IPS DF 6.9 (cell line): ENCODE measurements at regions not wholly inside any gene's neighbourhood (a gene's known extent, or its start where the extent isn't known, plus 50 kb on each side); places are given as distances from the start of the nearest gene placed in this dataset.

Source experiments
- DNase-seq: peaks from one replicate; pipeline ENCODE4 v3.0.0-alpha.2; 2013; ENCODE audit warnings: low read depth, low spot score
- H3K27ac ChIP-seq: one replicate; pipeline ENCODE4 v1.5.1; 2013; ENCODE audit warnings: low read length, control low read depth
- H3K27me3 ChIP-seq: 2 replicates; pipeline ENCODE4 v1.6.1; 2013; ENCODE audit warnings: mild to moderate bottlenecking, low read length; ENCODE audit not compliant: control insufficient read depth, insufficient read depth
- H3K36me3 ChIP-seq: 2 replicates; pipeline ENCODE4 v1.6.1; 2013; ENCODE audit warnings: low read length; ENCODE audit not compliant: control insufficient read depth, insufficient read depth
- H3K4me1 ChIP-seq: 2 replicates; pipeline ENCODE4 v1.6.1; 2013; ENCODE audit warnings: low read length; ENCODE audit not compliant: control insufficient read depth, insufficient read depth
- H3K4me3 ChIP-seq: 2 replicates; pipeline ENCODE4 v1.5.1; 2013; ENCODE audit warnings: mild to moderate bottlenecking, low read length
- H3K9me3 ChIP-seq: 2 replicates; pipeline ENCODE4 v1.6.1; 2013; ENCODE audit warnings: low read length, inconsistent platforms; ENCODE audit not compliant: control insufficient read depth, insufficient read depth
- WGBS: extraction: QIAGEN DNeasy Blood & Tissue Kit; methylation state at CpG from one replicate; pipeline ENCODE4 v1.1.7; 2013; ENCODE audit warnings: mixed read lengths, missing lambda C conversion rate; ENCODE audit not compliant: insufficient read length, insufficient coverage; 5-methylcytosine and 5-hydroxymethylcytosine counted together

DNA sequence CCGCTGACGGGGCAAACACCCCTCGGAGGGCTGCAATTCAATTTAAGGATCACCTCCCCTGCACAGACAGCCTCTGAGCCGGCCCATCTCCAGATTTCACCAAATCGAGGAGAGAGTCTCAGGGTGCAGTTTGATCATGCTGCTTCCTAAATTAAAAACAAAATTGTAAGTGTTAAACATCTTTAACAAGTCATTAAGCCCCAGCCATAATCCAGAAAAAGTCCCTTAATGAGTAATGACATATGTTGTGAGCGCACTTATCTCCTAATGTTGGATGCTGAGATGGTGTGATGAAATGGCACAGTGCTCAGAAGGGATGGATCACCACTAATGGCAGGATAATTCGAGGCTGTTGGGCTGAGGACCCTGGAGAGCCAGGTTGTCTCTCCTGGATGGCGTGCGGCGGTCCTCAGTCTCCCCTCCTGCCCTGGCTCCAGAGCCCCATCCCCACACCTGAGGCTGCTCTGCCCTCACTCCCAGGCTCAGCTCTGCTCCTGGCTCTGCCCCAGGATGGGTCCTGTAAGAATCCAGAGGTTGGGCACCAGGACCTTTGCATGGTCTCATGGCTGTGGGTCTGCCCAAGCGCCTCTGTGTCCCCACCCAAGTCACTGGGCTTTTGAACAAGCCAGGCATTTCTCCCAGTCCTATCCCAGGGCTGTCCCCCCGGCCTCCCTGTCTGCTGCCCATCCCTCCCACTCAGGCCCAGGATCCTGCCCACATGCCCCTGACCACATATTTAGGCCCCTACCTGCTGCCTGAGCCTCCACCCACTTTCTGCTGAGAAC, 224.4 kb upstream of the POU3F1 start:
- Histone ChIP-seq H3K27ac (peak overlapping the region; percentile 84), H3K4me1 (peaks cover 7% of the 10 kb centered on the region), H3K4me3 (no peak overlapping the region)

DNA sequence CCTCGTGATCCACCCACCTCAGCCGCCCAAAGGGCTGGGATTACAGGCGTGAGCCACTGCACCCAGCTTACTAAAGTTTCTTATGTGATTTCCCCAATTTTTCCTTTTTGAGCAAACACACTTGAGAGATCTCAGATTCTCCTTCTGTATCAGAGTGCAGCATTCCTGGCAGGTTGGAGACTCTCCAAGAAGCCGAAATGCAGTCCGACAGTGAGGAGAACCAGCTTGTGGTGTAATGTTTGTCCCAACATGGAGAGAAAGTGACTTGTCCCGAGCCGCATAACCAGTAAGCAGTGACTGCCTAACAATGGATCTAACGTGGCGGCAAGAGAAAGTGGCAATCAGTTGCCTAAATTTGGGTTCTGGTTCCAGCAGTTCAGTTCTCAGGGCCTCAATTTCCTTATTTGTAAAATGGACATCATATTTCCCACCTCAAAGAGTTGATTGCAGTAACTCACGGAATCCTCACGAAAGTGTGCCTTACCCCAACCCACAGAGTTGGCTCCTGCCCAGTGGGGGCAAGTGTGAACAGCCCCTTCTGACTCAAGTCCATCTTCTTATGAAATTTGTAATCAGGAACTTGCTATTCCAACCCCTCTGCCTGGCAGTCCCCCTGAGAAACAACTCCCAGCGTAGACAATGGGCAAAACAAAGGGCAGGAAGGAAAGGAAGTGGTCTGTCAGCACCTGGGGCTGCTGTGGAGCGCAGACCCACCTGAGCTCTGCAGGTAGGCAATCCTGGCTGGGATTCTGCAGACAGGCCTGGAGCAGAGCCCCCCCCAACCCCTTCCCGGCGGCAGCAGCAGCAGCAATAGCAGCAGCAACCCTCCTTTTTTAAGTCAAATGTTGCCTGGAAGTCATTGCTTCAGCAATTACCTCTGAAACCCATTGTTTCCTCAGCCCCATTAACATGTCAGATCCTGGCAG, 223.6 kb upstream of the POU3F1 start:
- no peaks in the 10 kb centered on the region for H3K36me3 ChIP-seq
- H3K9me3 ChIP-seq: no peaks in the 10 kb centered on the region
- H3K4me3 ChIP-seq: no peak overlapping the region
- H3K27ac ChIP-seq: peak overlapping the region; percentile 84
- peak; percentile 88 for DNase-seq
- no CpG with 5 or more reads among the region's 15 CpGs for WGBS
- no peaks in the 10 kb centered on the region for H3K27me3 ChIP-seq
- H3K4me1 ChIP-seq: peaks cover 7% of the 10 kb centered on the region

More for the DNA sequence above, 224.4 kb upstream of the POU3F1 start:
- Histone ChIP-seq H3K9me3 (no peaks in the 10 kb centered on the region), H3K36me3 (no peaks in the 10 kb centered on the region), H3K27me3 (no peaks in the 10 kb centered on the region)
- DNase-seq: no peak
- WGBS: no CpG with 5 or more reads among the region's 12 CpGs

DNA sequence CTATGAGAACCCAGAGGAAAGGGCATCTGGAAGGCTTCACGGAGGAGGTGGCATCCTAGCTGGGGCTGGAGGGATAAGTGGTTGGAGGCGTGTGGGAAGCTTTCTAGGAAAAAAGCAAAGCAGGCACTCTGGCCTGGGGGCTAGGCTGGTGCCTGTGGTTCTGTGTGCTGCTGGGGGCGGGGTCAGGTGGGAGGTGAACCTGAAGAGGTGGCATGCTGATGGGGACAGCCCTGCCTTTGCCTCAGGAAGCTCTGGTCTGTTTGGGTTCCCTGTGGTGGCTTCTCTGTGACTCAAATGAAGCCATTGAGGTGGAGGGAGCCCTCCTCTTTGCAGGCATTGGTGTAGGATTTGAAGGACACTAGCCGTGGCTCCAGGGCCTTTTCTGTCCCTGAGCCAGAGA, 221.6 kb upstream of the POU3F1 start:
- WGBS: no CpG with 5 or more reads among the region's 4 CpGs
- no peak for DNase-seq

DNA sequence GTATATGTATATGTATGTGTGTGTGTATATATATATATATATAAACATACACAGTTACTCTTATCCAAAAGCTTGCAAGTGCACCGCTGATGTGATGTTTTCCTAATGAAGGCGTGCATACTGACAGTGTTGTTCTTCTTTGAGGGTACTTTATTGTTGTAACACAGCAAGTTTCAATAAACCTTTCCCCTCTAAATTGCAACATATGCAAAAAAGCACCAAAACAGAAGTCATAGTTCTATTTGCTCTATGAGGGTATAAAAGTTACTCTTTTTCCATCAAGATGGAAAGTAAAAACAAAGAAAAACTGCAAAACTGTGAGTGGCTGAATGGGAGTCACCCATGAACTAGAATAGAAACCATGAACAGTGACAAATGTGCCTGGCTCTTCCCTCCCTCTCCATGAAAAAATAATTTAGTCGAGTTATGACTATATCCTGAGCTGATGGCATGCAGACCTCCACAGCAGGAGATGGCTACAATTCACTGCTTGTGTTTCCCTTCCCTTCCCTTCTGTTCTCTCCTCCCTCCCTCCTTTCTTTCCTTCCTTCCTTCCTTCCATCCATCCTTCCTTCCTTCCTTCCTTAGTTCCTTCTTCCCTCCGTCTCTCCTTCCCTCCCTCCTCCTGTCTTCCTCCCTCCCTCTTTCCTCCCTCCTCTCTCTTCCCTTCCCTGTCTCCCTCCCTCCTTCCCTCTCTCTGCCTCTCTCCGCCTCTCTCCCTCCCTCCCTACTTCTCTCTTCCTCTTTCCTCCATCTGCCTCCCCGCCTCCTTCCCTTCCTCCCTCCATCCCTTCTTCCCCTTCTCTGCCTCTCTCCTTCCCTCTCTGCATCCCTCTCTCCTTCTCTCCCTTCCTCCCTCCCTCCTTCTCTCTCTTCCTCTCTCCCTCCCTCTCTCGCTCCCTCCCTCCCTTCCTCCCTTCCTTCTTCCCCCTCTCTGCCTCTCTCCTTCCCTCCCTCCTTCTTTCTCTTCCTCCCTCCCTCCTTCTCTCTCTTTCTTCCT, 220.7 kb upstream of the POU3F1 start:
- H3K27me3 ChIP-seq: no peaks in the 10 kb centered on the region
- H3K9me3 ChIP-seq: no peaks in the 10 kb centered on the region
- no peak for DNase-seq
- H3K27ac ChIP-seq: no peak overlapping the region
- WGBS: 100% methylated on average over 1 of the region's 7 CpGs
- H3K4me3 ChIP-seq: no peak overlapping the region
- no peaks in the 10 kb centered on the region for H3K36me3 ChIP-seq
- peaks cover 7% of the 10 kb centered on the region for H3K4me1 ChIP-seq

More for the DNA sequence above, 221.6 kb upstream of the POU3F1 start:
- Histone ChIP-seq H3K36me3 (no peaks in the 10 kb centered on the region), H3K27ac (no peak overlapping the region), H3K9me3 (no peaks in the 10 kb centered on the region), H3K4me1 (peaks cover 7% of the 10 kb centered on the region), H3K4me3 (no peak overlapping the region), H3K27me3 (no peaks in the 10 kb centered on the region)

DNA sequence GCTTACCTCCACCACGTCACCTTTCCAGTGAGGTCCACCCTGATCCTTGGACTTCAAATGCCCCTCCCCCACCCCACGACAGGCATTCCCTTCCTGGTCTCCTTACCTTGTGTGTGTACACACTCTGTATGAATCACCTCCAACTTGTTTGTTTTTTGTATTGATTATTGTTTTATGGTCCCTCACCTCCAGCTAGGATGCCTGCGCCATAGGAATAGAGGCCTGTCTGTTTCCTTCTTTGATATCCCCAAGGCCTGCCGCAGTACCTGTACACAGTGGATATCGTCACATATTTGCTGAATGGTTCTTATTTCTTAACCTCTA, 219.6 kb upstream of the POU3F1 start:
- H3K4me3 ChIP-seq: no peak overlapping the region
- H3K9me3 ChIP-seq: no peaks in the 10 kb centered on the region
- peaks cover 6% of the 10 kb centered on the region for H3K4me1 ChIP-seq
- no CpG with 5 or more reads among the region's 5 CpGs for WGBS
- H3K27ac ChIP-seq: no peak overlapping the region
- DNase-seq: no peak
- no peaks in the 10 kb centered on the region for H3K27me3 ChIP-seq
- no peaks in the 10 kb centered on the region for H3K36me3 ChIP-seq

DNA sequence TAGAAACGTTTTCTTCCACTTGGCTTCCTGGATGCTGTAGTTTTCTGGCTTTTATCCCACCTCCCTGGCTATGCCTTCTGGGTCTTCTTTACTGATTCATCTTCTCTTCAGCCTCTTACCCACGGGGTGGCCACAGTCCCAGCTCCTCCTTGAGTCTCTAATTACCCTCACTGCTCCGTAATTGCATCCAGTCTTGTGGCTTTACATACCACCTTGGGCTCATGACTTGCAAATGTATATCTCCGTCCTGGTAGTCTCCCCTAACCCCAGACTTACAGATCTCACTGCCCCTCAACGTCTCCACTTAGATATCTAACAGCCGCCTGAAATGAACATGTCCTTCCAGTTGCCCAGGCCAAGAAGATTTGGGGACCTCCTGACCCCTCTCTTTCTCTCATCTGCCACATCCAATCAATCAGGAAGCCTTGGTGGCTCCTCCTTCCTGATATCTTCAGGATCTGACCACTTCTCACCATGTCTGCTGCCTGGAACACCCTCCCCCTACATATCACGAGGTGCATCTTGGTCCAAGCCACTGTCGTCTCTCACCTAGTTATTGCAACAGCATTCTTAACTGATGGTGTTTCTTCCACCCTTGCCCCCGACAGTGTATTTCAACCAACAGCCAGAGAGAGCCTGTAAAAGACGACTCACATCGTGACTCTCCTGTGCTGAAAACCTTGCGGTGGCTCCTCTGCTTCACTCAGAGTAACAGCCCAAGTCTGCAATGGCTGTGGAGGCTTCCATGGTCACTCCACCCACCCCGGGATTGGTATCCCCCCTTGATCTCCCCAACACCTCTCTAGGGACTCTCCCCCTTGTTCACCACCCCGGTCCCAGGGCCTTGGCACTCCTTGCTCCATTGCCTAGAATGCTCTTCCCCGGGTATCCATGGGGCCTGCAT, 219.0 kb upstream of the POU3F1 start:
- Histone ChIP-seq H3K36me3 (no peaks in the 10 kb centered on the region), H3K4me3 (no peak overlapping the region), H3K27me3 (no peaks in the 10 kb centered on the region), H3K27ac (no peak overlapping the region), H3K9me3 (no peaks in the 10 kb centered on the region), H3K4me1 (peaks cover 4% of the 10 kb centered on the region; the same call in 1 of the 2 replicates)
- WGBS: no CpG with 5 or more reads among the region's 15 CpGs
- no peak for DNase-seq

DNA sequence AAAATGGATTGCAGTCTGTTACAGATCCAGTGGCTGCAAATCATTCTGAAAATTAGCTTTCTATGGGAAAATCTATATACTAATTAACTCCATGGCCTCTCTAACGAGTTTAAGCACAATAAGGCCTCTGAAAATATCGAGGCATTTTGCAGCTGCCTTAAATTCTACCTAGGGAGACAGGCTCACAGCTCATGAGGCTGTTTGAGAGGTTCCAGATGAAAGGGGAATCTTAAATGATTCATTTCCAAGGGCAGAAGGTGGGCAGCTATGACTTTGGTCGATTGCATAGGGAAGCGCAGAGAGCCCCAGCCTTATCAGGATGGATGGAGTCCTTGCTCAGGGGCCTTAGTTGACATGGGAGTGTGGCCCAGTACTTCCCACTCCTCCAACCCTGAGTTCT, 216.8 kb upstream of the POU3F1 start:
- no peaks in the 10 kb centered on the region for H3K9me3 ChIP-seq
- no peaks in the 10 kb centered on the region for H3K36me3 ChIP-seq
- peaks cover 2% of the 10 kb centered on the region; the same call in 1 of the 2 replicates for H3K4me1 ChIP-seq
- H3K27me3 ChIP-seq: no peaks in the 10 kb centered on the region
- no peak overlapping the region for H3K27ac ChIP-seq
- no CpG with 5 or more reads among the region's 4 CpGs for WGBS
- no peak for DNase-seq
- H3K4me3 ChIP-seq: no peak overlapping the region

DNA sequence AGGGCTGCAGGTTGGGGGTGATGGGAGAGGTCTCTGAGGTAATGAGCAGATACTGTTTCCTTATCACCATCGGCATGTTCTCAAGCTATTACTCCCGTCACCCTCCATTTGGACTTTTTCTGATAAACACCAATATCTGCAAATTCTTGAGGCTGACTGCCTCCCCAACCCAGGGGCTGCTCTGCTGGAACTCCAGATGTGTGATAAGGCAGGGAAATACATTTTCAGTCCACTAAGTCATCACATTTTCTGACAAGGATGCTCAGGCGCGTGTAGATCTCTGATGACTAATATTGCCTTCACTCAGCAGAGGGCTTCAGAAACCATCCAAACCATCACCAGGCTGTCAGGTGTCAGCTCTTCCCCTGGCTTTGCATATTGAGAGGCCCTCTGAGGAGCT, 215.0 kb upstream of the POU3F1 start:
- WGBS: no CpG with 5 or more reads among the region's 4 CpGs
- no peak overlapping the region for H3K27ac ChIP-seq
- DNase-seq: no peak

DNA sequence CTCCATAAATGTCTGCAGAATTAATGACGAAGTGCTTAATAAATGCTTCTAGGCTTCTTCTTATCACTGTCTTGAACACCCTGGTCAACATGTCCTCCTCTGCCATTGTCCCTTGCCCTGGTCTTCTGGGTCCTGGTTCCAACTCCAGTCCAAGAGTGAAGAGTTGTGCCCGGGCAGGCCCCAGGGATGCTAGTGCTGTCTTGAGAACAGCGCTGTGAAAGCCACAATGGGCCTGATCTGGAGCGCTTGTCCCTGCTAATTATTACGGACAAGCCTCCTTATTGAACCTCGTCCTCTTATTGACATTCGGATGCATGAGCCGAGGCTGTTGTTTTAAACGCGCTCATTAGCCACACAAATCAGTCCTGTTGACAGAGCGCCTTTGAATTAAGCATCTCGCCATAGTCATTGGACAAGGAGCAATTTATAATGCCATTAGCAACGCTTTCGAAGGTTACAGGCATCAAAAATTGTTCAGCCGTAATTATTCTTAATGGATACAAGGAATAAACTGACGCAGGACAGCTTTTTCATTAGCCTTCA, 211.6 kb upstream of the POU3F1 start:
- Histone ChIP-seq H3K36me3 (no peaks in the 10 kb centered on the region), H3K4me1 (peaks cover 1% of the 10 kb centered on the region; the same call in 1 of the 2 replicates), H3K27ac (no peak overlapping the region), H3K4me3 (no peak overlapping the region), H3K27me3 (no peaks in the 10 kb centered on the region), H3K9me3 (no peaks in the 10 kb centered on the region)
- WGBS: no CpG with 5 or more reads among the region's 16 CpGs
- no peak for DNase-seq

More for the DNA sequence above, 215.0 kb upstream of the POU3F1 start:
- Histone ChIP-seq H3K4me1 (no peaks in the 10 kb centered on the region), H3K4me3 (no peak overlapping the region), H3K27me3 (no peaks in the 10 kb centered on the region), H3K36me3 (no peaks in the 10 kb centered on the region), H3K9me3 (no peaks in the 10 kb centered on the region)
